Naive thymus-derived CD8-positive, alpha-beta T cell (primary cell): ENCODE measurements at regions not wholly inside any gene's neighbourhood (a gene's known extent, or its start where the extent isn't known, plus 50 kb on each side); places are given as distances from the start of the nearest gene placed in this dataset.

Experiments used
- ATAC-seq, 2 donors: fragments of 150-1000 bp; cut with Tn5 transposase in 1 of 2; sonication (Bioruptor Pico), chemical (Tn5 transposase) in 1 of 2; 1 replicate in 1 of 2; 2 replicates in 1 of 2; pipeline ENCODE4 v1.10.0; 2021; ENCODE audit warnings: mild to moderate bottlenecking in 2 of 2, moderate library complexity in 2 of 2
- POLR2A ChIA-PET: fragments of 350-600 bp; sonication (Branson Sonifier 250); formaldehyde crosslinking; loops from one replicate; lab custom pipeline; 2021; ENCODE audit warnings: antibody characterized with exemption; lab: Charles Lee
- DNase-seq, 10 donors: peaks; one replicate each; pipeline versions ENCODE4 v3.0.0 to v3.0.0-alpha.2; 2020 to 2022
- H3K27ac Mint-ChIP-seq, 10 donors: one replicate each; pipeline ENCODE4 v1.8.0; 2020 to 2022; ENCODE audit warnings: mild to moderate bottlenecking in 10 of 10, mixed read lengths in 10 of 10, moderate library complexity in 4 of 10, inconsistent platforms in 1 of 10
- H3K27me3 Mint-ChIP-seq, 5 donors: one replicate each; pipeline ENCODE4 v1.8.0; 2021 to 2022; ENCODE audit warnings: mixed read lengths in 5 of 5
- H3K36me3 Mint-ChIP-seq, 3 donors: one replicate each; pipeline ENCODE4 v1.8.0; 2020 to 2022; ENCODE audit warnings: mixed read lengths in 3 of 3, mild to moderate bottlenecking in 2 of 3, inconsistent platforms in 1 of 3
- H3K4me1 Mint-ChIP-seq, 4 donors: one replicate each; pipeline ENCODE4 v1.8.0; 2021 to 2022; ENCODE audit warnings: mixed read lengths in 4 of 4
- H3K4me3 Mint-ChIP-seq, 10 donors: one replicate each; pipeline ENCODE4 v1.8.0; 2020 to 2022; ENCODE audit warnings: mild to moderate bottlenecking in 10 of 10, mixed read lengths in 10 of 10, moderate library complexity in 6 of 10, inconsistent platforms in 1 of 10
- H3K9me3 Mint-ChIP-seq, 9 donors: one replicate each; pipeline ENCODE4 v1.8.0; 2020 to 2022; ENCODE audit warnings: mixed read lengths in 9 of 9, mild to moderate bottlenecking in 3 of 9, inconsistent platforms in 1 of 9, moderate library complexity in 1 of 9

- H3K4me3 Mint-ChIP-seq, result no peak overlapping the region
- no peak for ATAC-seq
Observed at GRCh38 chr20:22473293-22473692, 111.1 kb downstream of the FOXA2 start.

DNA sequence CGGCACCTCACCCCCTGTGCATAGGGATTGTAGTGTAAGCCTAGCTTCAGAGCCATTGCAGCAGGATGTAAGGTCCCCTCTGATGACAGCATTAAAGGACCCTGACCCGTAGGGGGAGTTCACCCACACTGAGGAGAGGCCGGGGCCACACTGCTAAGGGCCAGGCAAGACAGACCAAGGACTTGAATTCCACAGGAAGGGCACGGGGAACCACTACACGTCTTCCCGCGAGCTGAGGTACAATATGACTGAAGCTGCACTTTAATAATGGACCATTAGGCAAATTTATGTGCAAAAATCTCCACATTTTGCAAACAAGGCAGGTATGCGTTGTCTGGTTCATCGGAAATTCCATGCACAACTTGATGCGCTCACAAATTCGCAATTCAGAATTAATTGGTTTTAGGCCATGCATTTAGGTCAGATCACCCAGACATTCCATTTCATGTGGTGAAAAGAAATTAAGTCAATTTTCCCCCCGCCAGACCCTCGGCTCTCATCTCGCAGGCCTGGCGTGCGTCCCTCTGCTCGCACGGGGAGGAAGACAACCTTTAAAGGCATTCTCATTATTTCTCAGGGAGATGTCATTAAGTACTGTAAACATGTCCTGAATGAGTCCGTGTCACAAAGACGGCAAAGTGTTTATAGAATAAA is 111.8 kb downstream of the FOXA2 start:
- H3K27me3 Mint-ChIP-seq, result peaks cover 0 to 20% (median 5%) of the 10 kb centered on the region in 5 donors
- peaks cover 0 to 4% (median 0%) of the 10 kb centered on the region in 4 donors for H3K4me1 Mint-ChIP-seq
- no peak for ATAC-seq
- H3K27ac Mint-ChIP-seq, result no peak overlapping the region
- no peak overlapping the region for H3K4me3 Mint-ChIP-seq
- POLR2A ChIA-PET, result no interaction called here
- H3K36me3 Mint-ChIP-seq, result peaks cover 0 to 5% (median 2%) of the 10 kb centered on the region in 3 donors
- peaks cover 2 to 22% (median 10%) of the 10 kb centered on the region in 9 donors for H3K9me3 Mint-ChIP-seq
- no peak for DNase-seq

More at GRCh38 chr20:22473293-22473692, 111.1 kb downstream of the FOXA2 start:
- POLR2A ChIA-PET, result no interaction called here
- H3K36me3 Mint-ChIP-seq, result peaks cover 0 to 5% (median 2%) of the 10 kb centered on the region in 3 donors
- H3K9me3 Mint-ChIP-seq, result peaks cover 2 to 28% (median 11%) of the 10 kb centered on the region in 9 donors
- peaks cover 0 to 4% (median 0%) of the 10 kb centered on the region in 4 donors for H3K4me1 Mint-ChIP-seq
- H3K27ac Mint-ChIP-seq, result no peak overlapping the region
- peaks cover 0 to 20% (median 5%) of the 10 kb centered on the region in 5 donors for H3K27me3 Mint-ChIP-seq
- DNase-seq, result no peak

DNA sequence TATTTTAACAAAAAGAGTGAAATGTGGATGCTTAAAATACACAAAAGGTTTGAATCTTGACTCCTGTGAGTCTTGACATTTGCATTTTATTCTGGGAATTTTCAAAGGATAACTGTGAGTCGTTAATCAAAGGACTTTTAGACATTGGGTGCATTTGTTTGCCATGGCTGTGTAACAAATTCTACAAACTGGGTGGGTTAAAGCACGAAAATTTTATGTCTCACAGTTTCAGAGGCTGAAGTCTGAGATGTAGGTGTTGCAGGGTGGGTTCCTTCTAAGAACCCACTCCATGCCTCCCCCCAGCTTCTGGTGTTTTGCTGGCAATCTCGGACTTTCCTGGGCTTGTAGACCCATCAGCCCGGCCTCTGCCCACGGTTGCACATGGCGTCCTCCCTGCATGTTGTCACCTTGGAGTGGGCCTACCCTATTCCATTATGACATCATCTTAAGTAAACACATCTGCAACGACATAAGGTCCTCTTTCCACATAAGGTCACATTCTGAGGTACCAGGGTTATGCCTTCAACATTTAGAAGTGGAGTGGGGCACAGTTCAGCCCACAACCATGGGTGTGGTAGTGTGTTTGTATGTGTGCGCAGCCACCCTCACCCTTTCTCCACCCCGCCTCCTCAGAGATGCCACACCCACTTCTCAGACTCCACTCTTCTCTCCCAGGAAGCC is 113.1 kb downstream of the FOXA2 start:
- H3K27me3 Mint-ChIP-seq, result peaks cover 0 to 20% (median 5%) of the 10 kb centered on the region in 5 donors
- H3K4me1 Mint-ChIP-seq, result peaks cover 0 to 4% (median 0%) of the 10 kb centered on the region in 4 donors
- H3K27ac Mint-ChIP-seq, result no peak overlapping the region
- no peak for DNase-seq
- no peak for ATAC-seq
- H3K4me3 Mint-ChIP-seq, result no peak overlapping the region
- POLR2A ChIA-PET, result no interaction called here
- peaks cover 0 to 5% (median 2%) of the 10 kb centered on the region in 3 donors for H3K36me3 Mint-ChIP-seq
- H3K9me3 Mint-ChIP-seq, result peaks cover under 1 to 14% (median 6%) of the 10 kb centered on the region in 9 donors

GRCh38 chr20:22470620-22471026 is 113.7 kb downstream of the FOXA2 start:
- POLR2A ChIA-PET, result no interaction called here
- peaks cover 1 to 20% (median 5%) of the 10 kb centered on the region in 5 donors for H3K27me3 Mint-ChIP-seq
- peaks cover 0 to 4% (median 0%) of the 10 kb centered on the region in 4 donors for H3K4me1 Mint-ChIP-seq
- H3K9me3 Mint-ChIP-seq, result peaks cover 0 to 14% (median 6%) of the 10 kb centered on the region in 9 donors
- H3K27ac Mint-ChIP-seq, result no peak overlapping the region
- DNase-seq (no peak), ATAC-seq (no peak)
- peaks cover 0 to 5% (median 2%) of the 10 kb centered on the region in 3 donors for H3K36me3 Mint-ChIP-seq
- H3K4me3 Mint-ChIP-seq, result no peak overlapping the region

GRCh38 chr20:22466447-22467171 is 117.8 kb downstream of the FOXA2 start:
- no peak overlapping the region for H3K4me3 Mint-ChIP-seq
- no peaks in the 10 kb centered on the region for H3K4me1 Mint-ChIP-seq
- H3K27ac Mint-ChIP-seq, result no peak overlapping the region
- DNase-seq (no peak), ATAC-seq (no peak)
- peaks cover 0 to 23% (median 4%) of the 10 kb centered on the region in 5 donors for H3K27me3 Mint-ChIP-seq
- no peaks in the 10 kb centered on the region for H3K36me3 Mint-ChIP-seq
- H3K9me3 Mint-ChIP-seq, result peaks cover 0 to 4% (median 0%) of the 10 kb centered on the region in 9 donors
- POLR2A ChIA-PET, result no interaction called here

- Mint-ChIP-seq H3K9me3 (peaks cover 0 to 4% (median 0%) of the 10 kb centered on the region in 9 donors), H3K27ac (no peak overlapping the region), H3K36me3 (no peaks in the 10 kb centered on the region), H3K4me1 (no peaks in the 10 kb centered on the region), H3K27me3 (peaks cover 0 to 23% (median 4%) of the 10 kb centered on the region in 5 donors), H3K4me3 (no peak overlapping the region)
- no peak for DNase-seq
- no peak for ATAC-seq
- POLR2A ChIA-PET, result no interaction called here
Observed at GRCh38 chr20:22465622-22466446, 118.5 kb downstream of the FOXA2 start.

GRCh38 chr20:22464312-22465003 is 119.9 kb downstream of the FOXA2 start:
- Mint-ChIP-seq H3K27me3 (peaks cover 0 to 23% (median 4%) of the 10 kb centered on the region in 5 donors), H3K36me3 (no peaks in the 10 kb centered on the region), H3K4me3 (no peak overlapping the region), H3K4me1 (no peaks in the 10 kb centered on the region), H3K27ac (no peak overlapping the region), H3K9me3 (peaks cover 0 to 4% (median 0%) of the 10 kb centered on the region in 9 donors)
- ATAC-seq, result no peak
- POLR2A ChIA-PET, result no interaction called here
- no peak for DNase-seq

GRCh38 chr20:22462975-22463914 is 121.1 kb downstream of the FOXA2 start:
- peaks cover 0 to 23% (median 4%) of the 10 kb centered on the region in 5 donors for H3K27me3 Mint-ChIP-seq
- H3K4me1 Mint-ChIP-seq, result no peaks in the 10 kb centered on the region
- H3K27ac Mint-ChIP-seq, result no peak overlapping the region
- H3K4me3 Mint-ChIP-seq, result no peak overlapping the region
- no peaks in the 10 kb centered on the region for H3K36me3 Mint-ChIP-seq
- DNase-seq (no peak), ATAC-seq (no peak)
- H3K9me3 Mint-ChIP-seq, result peaks cover 0 to 4% (median 0%) of the 10 kb centered on the region in 9 donors
- POLR2A ChIA-PET, result no interaction called here

- Mint-ChIP-seq H3K27ac (no peak overlapping the region), H3K27me3 (peaks cover 0 to 23% (median 5%) of the 10 kb centered on the region in 5 donors), H3K4me3 (no peak overlapping the region), H3K4me1 (no peaks in the 10 kb centered on the region), H3K9me3 (peaks cover 0 to 4% (median 0%) of the 10 kb centered on the region in 9 donors), H3K36me3 (no peaks in the 10 kb centered on the region)
- POLR2A ChIA-PET, result no interaction called here
- ATAC-seq, result no peak
- DNase-seq, result no peak
Observed at GRCh38 chr20:22460803-22461202, 123.6 kb downstream of the FOXA2 start.

DNA sequence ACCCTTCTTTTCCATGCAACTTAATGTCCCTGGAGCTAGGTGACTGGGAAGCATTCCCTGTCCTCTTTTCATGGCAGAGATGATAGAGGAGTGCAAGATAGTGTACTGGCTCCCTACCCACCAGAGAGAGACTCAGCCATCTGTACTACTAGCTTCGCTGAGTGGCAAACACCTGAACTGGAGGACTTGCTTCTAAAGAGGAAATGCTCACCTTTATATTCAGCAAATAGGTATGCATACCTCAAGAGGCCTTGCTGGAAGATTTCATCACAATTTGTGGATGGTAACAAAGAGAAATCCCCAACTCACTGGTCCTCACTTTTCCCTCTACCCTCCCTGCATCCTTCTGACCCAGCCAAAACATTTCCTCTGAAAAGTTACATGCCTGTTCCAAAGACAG is 124.1 kb downstream of the FOXA2 start:
- H3K4me1 Mint-ChIP-seq, result no peaks in the 10 kb centered on the region
- DNase-seq (no peak), ATAC-seq (no peak)
- POLR2A ChIA-PET, result no interaction called here
- H3K9me3 Mint-ChIP-seq, result peaks cover 0 to 5% (median 0%) of the 10 kb centered on the region in 9 donors
- peaks cover 1 to 18% (median 5%) of the 10 kb centered on the region in 5 donors for H3K27me3 Mint-ChIP-seq
- H3K36me3 Mint-ChIP-seq, result no peaks in the 10 kb centered on the region
- H3K27ac Mint-ChIP-seq, result no peak overlapping the region
- no peak overlapping the region for H3K4me3 Mint-ChIP-seq

DNA sequence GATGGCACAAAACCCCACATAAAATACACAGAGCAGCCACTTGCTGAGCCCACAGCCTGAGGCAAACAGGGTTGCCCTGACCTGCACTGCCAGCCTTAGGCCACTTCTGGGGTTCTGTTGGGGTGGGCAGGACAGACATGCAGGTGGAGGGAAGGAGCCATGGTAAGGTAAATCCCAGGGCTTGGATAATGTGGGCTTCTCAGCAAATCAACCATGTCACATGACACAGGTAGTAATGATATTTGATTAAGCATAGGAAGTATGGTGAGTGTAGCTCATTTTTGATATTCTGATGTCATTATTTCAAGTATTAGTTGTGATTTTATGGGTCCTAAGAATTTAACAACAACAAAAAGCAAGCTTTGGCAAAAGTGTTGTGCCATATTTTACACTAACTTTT is 124.6 kb downstream of the FOXA2 start:
- H3K27ac Mint-ChIP-seq, result no peak overlapping the region
- H3K9me3 Mint-ChIP-seq, result peaks cover 0 to 4% (median 0%) of the 10 kb centered on the region in 9 donors
- peaks cover 1 to 14% (median 3%) of the 10 kb centered on the region in 5 donors for H3K27me3 Mint-ChIP-seq
- H3K4me1 Mint-ChIP-seq, result no peaks in the 10 kb centered on the region
- no peak for ATAC-seq
- POLR2A ChIA-PET, result no interaction called here
- no peak overlapping the region for H3K4me3 Mint-ChIP-seq
- H3K36me3 Mint-ChIP-seq, result no peaks in the 10 kb centered on the region
- no peak for DNase-seq
